ENCODE measurements at regions not wholly inside any gene's neighbourhood (a gene's known extent, or its start where the extent isn't known, plus 50 kb on each side); places are given as distances from the start of the nearest gene placed in this dataset.
"Not testable (repeated sequence)": the region's sequence is repeated elsewhere in the genome, so short reads cannot be mapped to it uniquely, and the experiment has no call there.

GRCh38 chr16:16763449-16763848 is 384.5 kb downstream of the NPIPA7 start:
- intact Hi-C loops (cut with DNase I): no loop called here
- Histone ChIP-seq H3K4me3 (no peak overlapping the region), H3K4me1 (no peaks in the 10 kb centered on the region), H3K27me3 (no peaks in the 10 kb centered on the region), H3K9me3 (no peaks in the 10 kb centered on the region), H3K36me3 (no peaks in the 10 kb centered on the region), H3K9ac (ENCODE audit: low read depth in 2 of 2, low read length in 2 of 2) (no peak overlapping the region), H3K27ac (no peak overlapping the region)
- TF ChIP-seq CTCF (IDR thresholded peaks at IDR 0.05): no peak
- no peak for DNase-seq

GRCh38 chr16:16770717-16771116 is 391.8 kb downstream of the NPIPA7 start:
- H3K4me3 ChIP-seq; H3K27me3 ChIP-seq; DNase-seq; H3K9me3 ChIP-seq; H3K4me1 ChIP-seq; H3K36me3 ChIP-seq; intact Hi-C loops (cut with DNase I); H3K9ac ChIP-seq (ENCODE audit: low read depth in 2 of 2, low read length in 2 of 2); H3K27ac ChIP-seq: not testable (repeated sequence)

- no peaks in the 10 kb centered on the region for H3K36me3 ChIP-seq
- no peak for DNase-seq
- H3K4me1 ChIP-seq: no peaks in the 10 kb centered on the region
- no peak overlapping the region for H3K9ac ChIP-seq (ENCODE audit: low read depth in 2 of 2, low read length in 2 of 2)
- no peak overlapping the region for H3K27ac ChIP-seq
- intact Hi-C loops (cut with DNase I): no loop called here
- H3K9me3 ChIP-seq: no peaks in the 10 kb centered on the region
- no peaks in the 10 kb centered on the region for H3K27me3 ChIP-seq
- TF ChIP-seq CTCF (IDR thresholded peaks at IDR 0.05): no peak
- no peak overlapping the region for H3K4me3 ChIP-seq
Measured at GRCh38 chr16:16774389-16774788, 395.4 kb downstream of the NPIPA7 start.

- H3K36me3 ChIP-seq: no peaks in the 10 kb centered on the region
- DNase-seq: no peak
- intact Hi-C loops (cut with DNase I): no loop called here
- no peak for TF ChIP-seq CTCF (IDR thresholded peaks at IDR 0.05)
- H3K27me3 ChIP-seq: no peaks in the 10 kb centered on the region
- H3K27ac ChIP-seq: no peak overlapping the region
- no peak overlapping the region for H3K4me3 ChIP-seq
- no peaks in the 10 kb centered on the region for H3K9me3 ChIP-seq
- no peak overlapping the region for H3K9ac ChIP-seq (ENCODE audit: low read depth in 2 of 2, low read length in 2 of 2)
- no peaks in the 10 kb centered on the region for H3K4me1 ChIP-seq
Measured at GRCh38 chr16:16778332-16778731, 399.4 kb downstream of the NPIPA7 start.

GRCh38 chr16:16780588-16780987 is 401.6 kb downstream of the NPIPA7 start:
- Histone ChIP-seq H3K27ac (no peak overlapping the region), H3K9ac (ENCODE audit: low read depth in 2 of 2, low read length in 2 of 2) (no peak overlapping the region), H3K36me3 (no peaks in the 10 kb centered on the region), H3K27me3 (no peaks in the 10 kb centered on the region), H3K9me3 (no peaks in the 10 kb centered on the region), H3K4me3 (no peak overlapping the region), H3K4me1 (no peaks in the 10 kb centered on the region)
- no peak for TF ChIP-seq CTCF (IDR thresholded peaks at IDR 0.05)
- no peak for DNase-seq
- intact Hi-C loops (cut with DNase I): no loop called here

GRCh38 chr16:16782153-16782552 is 403.2 kb downstream of the NPIPA7 start:
- H3K36me3 ChIP-seq: no peaks in the 10 kb centered on the region
- intact Hi-C loops (cut with DNase I): no loop called here
- no peaks in the 10 kb centered on the region for H3K4me1 ChIP-seq
- no peaks in the 10 kb centered on the region for H3K27me3 ChIP-seq
- no peaks in the 10 kb centered on the region for H3K9me3 ChIP-seq
- H3K27ac ChIP-seq: no peak overlapping the region
- no peak for DNase-seq
- no peak overlapping the region for H3K9ac ChIP-seq (ENCODE audit: low read depth in 2 of 2, low read length in 2 of 2)
- TF ChIP-seq CTCF (IDR thresholded peaks at IDR 0.05): no peak
- no peak overlapping the region for H3K4me3 ChIP-seq
